BLaER1 treated with 17β-estradiol and CSF1 and Interleukin-3, amounts not matched to agents 10 nM and 100 nM (cell line): ENCODE measurements at regions not wholly inside any gene's neighbourhood (a gene's known extent, or its start where the extent isn't known, plus 50 kb on each side); places are given as distances from the start of the nearest gene placed in this dataset.

ENCODE experiments used
- H3K27ac ChIP-seq, 11 experiments: shearing (Covaris generic); formaldehyde crosslinking; 2 replicates each; pipeline ENCODE4 v1.8.1; 2022
- H3K27me3 ChIP-seq, 11 experiments: shearing (Covaris generic); formaldehyde crosslinking; 2 replicates each; pipeline ENCODE4 v1.8.1; 2022
- H3K36me3 ChIP-seq, 11 experiments: shearing (Covaris generic); formaldehyde crosslinking; 2 replicates each; pipeline ENCODE4 v1.8.1; 2022
- H3K4me1 ChIP-seq, 10 experiments: shearing (Covaris generic); formaldehyde crosslinking; 2 replicates each; pipeline ENCODE4 v1.8.1; 2022
- H3K4me2 ChIP-seq, 11 experiments: shearing (Covaris generic); formaldehyde crosslinking; 2 replicates each; pipeline ENCODE4 v1.8.1; 2022
- H3K4me3 ChIP-seq, 10 experiments: shearing (Covaris generic); formaldehyde crosslinking; 2 replicates each; pipeline ENCODE4 v1.8.1; 2022
- H3K9ac ChIP-seq, 11 experiments: shearing (Covaris generic); formaldehyde crosslinking; 2 replicates each; pipeline ENCODE4 v1.8.1; 2022
- H3K9me3 ChIP-seq, 11 experiments: shearing (Covaris generic); formaldehyde crosslinking; replicated peaks in 1 of 11; 2 replicates each; pipeline ENCODE4 v1.8.1; 2022
- H4K20me1 ChIP-seq, 11 experiments: shearing (Covaris generic); formaldehyde crosslinking; 2 replicates each; pipeline ENCODE4 v1.8.1; 2022
- Cebpa-rat ChIP-seq, 11 experiments: shearing (Covaris generic); IDR thresholded peaks; 2 replicates each; pipeline ENCODE4 v1.8.1; 2022

DNA sequence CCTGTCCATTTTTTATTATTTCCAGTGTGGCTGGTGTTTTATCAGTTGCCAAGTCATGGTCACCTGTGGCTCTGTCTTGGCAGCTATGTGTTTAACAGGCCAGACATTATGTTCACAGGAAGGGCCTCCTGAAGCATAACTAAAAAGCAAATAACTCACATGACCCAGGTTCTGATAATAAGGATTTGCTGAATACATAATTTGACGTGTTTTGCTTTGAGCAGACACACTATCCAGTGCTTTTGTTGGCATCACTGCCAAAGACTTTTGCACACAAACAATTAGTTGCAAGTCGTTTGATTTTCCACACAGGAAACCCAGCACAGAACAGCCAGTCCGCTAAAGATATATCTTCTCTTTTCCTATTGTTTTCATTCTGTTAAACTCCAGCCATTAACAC lies 173.6 kb downstream of the ARL4A start:
- no peaks in the 10 kb centered on the region for H3K9me3 ChIP-seq
- no peak overlapping the region for H3K4me3 ChIP-seq
- no peaks in the 10 kb centered on the region for H4K20me1 ChIP-seq
- H3K27ac ChIP-seq = no peak overlapping the region
- H3K9ac ChIP-seq = no peak overlapping the region
- no peak for TF ChIP-seq Cebpa-rat (IDR thresholded peaks at IDR 0.05)
- H3K27me3 ChIP-seq = no peaks in the 10 kb centered on the region
- no peak overlapping the region for H3K4me2 ChIP-seq
- no peaks in the 10 kb centered on the region for H3K36me3 ChIP-seq
- no peaks in the 10 kb centered on the region for H3K4me1 ChIP-seq

DNA sequence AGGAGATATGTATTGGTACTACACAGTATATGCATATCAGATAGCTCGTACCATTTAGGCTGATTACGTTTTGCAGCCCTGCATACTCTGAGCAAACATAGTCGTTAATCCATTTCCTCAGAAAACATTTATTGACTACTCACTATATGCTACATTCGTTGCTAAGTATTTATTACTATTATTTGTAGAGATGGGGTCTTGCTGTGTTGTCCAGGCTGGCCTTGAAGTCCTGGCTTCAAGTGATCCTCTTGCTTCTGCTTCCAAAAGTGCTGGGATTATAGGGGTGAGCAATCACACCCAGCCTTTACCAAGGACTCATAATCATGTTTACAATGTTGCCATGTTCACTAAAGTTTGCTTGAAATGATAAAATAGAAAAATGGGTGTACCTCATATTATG lies 174.7 kb downstream of the ARL4A start:
- H3K27me3 ChIP-seq = no peaks in the 10 kb centered on the region
- H3K27ac ChIP-seq = no peak overlapping the region
- no peak overlapping the region for H3K4me2 ChIP-seq
- TF ChIP-seq Cebpa-rat (IDR thresholded peaks at IDR 0.05) = no peak
- H3K4me1 ChIP-seq = no peaks in the 10 kb centered on the region
- no peaks in the 10 kb centered on the region for H3K9me3 ChIP-seq
- H4K20me1 ChIP-seq = no peaks in the 10 kb centered on the region
- no peaks in the 10 kb centered on the region for H3K36me3 ChIP-seq
- H3K9ac ChIP-seq = no peak overlapping the region
- no peak overlapping the region for H3K4me3 ChIP-seq

DNA sequence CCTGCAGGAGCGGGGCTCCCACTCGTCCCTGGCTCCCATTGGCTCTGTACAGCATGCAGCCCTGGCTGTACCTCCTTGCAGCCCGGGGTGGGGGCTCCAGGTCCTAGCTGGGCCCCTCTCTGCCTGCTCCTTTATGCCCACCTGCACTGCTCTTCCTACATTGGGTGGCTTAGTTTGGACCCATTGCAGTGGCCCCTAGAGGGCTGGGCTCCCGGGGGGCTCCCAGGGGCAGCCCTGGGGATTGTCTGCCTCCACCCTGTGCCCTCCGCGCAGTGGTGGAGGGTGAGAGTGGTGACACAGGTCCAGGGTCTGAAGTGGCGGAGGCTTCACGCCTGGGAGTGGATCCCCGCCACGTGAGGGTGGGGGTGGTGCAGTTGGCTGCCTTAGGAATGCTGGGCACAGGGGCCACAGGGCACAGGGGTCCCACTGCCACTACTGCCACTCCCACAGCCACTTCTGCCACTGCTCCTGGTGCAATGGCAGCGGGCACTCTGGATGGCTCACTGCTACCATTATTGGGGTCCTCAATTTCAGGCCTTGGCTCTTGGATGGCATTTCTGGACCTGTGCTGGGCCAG lies 177.1 kb downstream of the ARL4A start:
- TF ChIP-seq Cebpa-rat (IDR thresholded peaks at IDR 0.05) = no peak
- Histone ChIP-seq H3K27ac (no peak overlapping the region), H3K27me3 (no peaks in the 10 kb centered on the region), H3K4me1 (no peaks in the 10 kb centered on the region), H4K20me1 (no peaks in the 10 kb centered on the region), H3K4me3 (no peak overlapping the region), H3K9me3 (no peaks in the 10 kb centered on the region), H3K36me3 (no peaks in the 10 kb centered on the region), H3K4me2 (no peak overlapping the region), H3K9ac (no peak overlapping the region)

DNA sequence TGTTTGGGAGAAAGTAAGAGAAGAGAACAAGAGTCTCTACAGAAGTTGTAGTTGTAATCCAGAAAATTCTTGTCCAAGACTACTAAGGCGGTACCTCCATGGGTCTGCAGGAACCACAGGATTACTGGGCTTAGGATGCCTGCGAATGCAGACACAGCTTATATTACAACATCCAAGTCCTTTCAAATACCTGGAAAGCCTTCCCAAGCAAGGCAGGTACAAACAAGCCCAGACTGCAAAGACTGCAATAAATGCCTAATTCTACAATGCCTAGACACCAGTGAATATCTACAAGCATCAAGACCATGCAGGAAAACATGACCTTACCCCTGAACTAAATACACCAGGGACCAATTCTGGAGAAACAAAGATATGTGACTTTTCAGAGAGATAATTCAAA lies 178.2 kb downstream of the ARL4A start:
- Histone ChIP-seq H3K4me2 (no peak overlapping the region), H3K27ac (no peak overlapping the region), H3K4me1 (no peaks in the 10 kb centered on the region), H3K9ac (no peak overlapping the region), H4K20me1 (no peaks in the 10 kb centered on the region), H3K9me3 (no peaks in the 10 kb centered on the region), H3K36me3 (no peaks in the 10 kb centered on the region), H3K4me3 (no peak overlapping the region), H3K27me3 (no peaks in the 10 kb centered on the region)
- no peak for TF ChIP-seq Cebpa-rat (IDR thresholded peaks at IDR 0.05)

DNA sequence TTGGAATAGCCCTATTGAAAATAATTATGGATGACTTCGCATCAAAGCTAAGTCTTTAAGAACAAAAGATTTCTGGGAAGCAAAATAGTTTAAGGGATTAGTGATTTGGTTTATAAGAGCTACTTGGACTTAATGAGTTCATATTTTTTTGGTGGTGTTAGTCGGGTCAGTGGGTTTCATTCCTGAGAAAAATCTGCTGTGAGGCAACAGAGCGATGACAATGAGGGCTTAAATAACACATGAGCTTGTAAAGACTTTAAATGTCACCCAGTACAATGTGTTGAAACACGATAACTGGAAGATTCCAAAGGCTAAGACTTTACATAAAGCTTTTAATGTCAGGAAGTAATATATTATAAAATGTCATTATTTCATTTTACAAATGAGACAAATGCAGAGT lies 178.8 kb downstream of the ARL4A start:
- H3K4me1 ChIP-seq = no peaks in the 10 kb centered on the region
- no peak for TF ChIP-seq Cebpa-rat (IDR thresholded peaks at IDR 0.05)
- no peaks in the 10 kb centered on the region for H4K20me1 ChIP-seq
- H3K27me3 ChIP-seq = no peaks in the 10 kb centered on the region
- H3K27ac ChIP-seq = no peak overlapping the region
- H3K36me3 ChIP-seq = no peaks in the 10 kb centered on the region
- H3K9me3 ChIP-seq = no peaks in the 10 kb centered on the region
- H3K4me3 ChIP-seq = no peak overlapping the region
- no peak overlapping the region for H3K9ac ChIP-seq
- H3K4me2 ChIP-seq = no peak overlapping the region

DNA sequence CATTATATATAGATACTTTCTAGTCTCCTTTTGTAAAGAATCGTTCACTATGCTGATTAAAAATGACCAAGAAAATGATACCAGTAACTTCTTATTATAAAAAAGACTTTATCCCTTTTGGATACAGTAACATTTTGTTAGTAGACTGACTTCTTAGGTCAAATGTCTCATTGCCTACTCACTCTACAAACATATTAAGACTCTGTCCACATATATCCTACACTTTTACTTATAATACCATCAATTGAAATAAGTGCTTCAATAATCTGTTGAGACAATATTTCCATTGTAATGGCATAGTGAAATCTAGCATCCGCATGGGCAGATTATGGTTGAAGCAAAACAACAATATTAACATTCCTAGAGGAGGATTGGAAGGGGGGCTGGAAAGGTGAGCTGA lies 180.6 kb downstream of the ARL4A start:
- Histone ChIP-seq H3K36me3 (no peaks in the 10 kb centered on the region), H4K20me1 (no peaks in the 10 kb centered on the region), H3K9me3 (no peaks in the 10 kb centered on the region), H3K4me2 (no peak overlapping the region), H3K4me1 (no peaks in the 10 kb centered on the region), H3K27me3 (no peaks in the 10 kb centered on the region), H3K9ac (no peak overlapping the region), H3K4me3 (no peak overlapping the region), H3K27ac (no peak overlapping the region)
- no peak for TF ChIP-seq Cebpa-rat (IDR thresholded peaks at IDR 0.05)

DNA sequence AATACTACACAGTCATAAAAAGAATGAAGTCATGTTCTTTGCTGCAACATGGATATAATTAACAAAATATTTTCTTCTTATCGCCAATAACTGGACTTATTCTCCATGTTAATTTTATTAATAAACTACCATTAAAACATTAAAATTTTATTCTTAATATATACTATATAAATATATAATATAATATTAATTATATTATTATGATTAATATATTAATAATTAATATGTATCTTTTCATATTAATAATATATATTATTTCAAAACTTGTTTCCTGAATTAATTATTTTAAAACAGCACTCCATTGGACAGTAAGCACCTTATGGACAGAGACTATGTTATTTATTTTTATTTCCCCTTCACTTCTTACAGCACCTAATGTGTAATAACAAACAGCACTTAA lies 182.8 kb downstream of the ARL4A start:
- no peak overlapping the region for H3K4me3 ChIP-seq
- no peaks in the 10 kb centered on the region for H3K9me3 ChIP-seq
- no peak for TF ChIP-seq Cebpa-rat (IDR thresholded peaks at IDR 0.05)
- H3K36me3 ChIP-seq = no peaks in the 10 kb centered on the region
- H3K4me1 ChIP-seq = no peaks in the 10 kb centered on the region
- H3K27me3 ChIP-seq = no peaks in the 10 kb centered on the region
- H3K4me2 ChIP-seq = no peak overlapping the region
- no peak overlapping the region for H3K27ac ChIP-seq
- H4K20me1 ChIP-seq = no peaks in the 10 kb centered on the region
- no peak overlapping the region for H3K9ac ChIP-seq

DNA sequence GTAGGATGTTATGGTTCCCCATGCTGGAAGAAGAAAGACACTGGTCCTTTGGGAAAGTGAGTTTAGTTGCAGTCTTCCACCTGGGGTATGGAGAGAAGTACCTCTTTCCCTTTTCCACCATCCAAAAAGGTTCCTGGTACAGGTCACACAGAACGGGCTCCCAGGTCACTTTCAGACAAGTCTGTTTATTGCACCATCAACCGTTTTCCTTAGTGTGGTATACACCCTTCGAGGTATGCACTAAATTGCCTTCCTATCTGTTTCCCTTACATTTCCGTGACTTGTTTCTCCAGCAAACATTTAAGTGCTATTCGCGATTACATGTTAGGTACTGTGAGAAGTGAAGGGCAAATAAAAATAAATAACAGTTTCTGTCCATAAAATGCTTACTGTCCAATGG lies 185.1 kb downstream of the ARL4A start:
- H3K4me1 ChIP-seq = no peaks in the 10 kb centered on the region
- no peaks in the 10 kb centered on the region for H3K9me3 ChIP-seq
- H3K4me3 ChIP-seq = no peak overlapping the region
- no peaks in the 10 kb centered on the region for H3K36me3 ChIP-seq
- no peak overlapping the region for H3K4me2 ChIP-seq
- no peak overlapping the region for H3K27ac ChIP-seq
- no peaks in the 10 kb centered on the region for H4K20me1 ChIP-seq
- TF ChIP-seq Cebpa-rat (IDR thresholded peaks at IDR 0.05) = no peak
- H3K27me3 ChIP-seq = no peaks in the 10 kb centered on the region
- H3K9ac ChIP-seq = no peak overlapping the region

DNA sequence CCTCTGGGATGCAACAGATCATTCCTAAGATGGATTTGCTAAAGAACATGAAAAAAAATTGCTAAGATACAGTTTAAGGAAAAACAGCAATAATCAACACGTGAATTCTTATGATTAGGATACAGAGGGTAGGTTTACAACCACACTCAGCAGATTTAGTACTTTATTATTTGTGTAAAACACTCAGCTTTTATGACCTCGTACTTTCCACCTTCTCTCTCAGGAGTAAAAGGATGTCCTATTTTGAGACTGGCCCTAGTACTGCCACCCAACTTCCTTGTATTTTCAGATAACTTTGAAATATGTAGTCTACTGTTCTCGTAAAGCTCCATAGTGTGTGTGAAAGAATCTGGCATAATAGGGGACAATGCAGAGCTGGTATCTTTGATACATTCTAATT lies 186.1 kb downstream of the ARL4A start:
- TF ChIP-seq Cebpa-rat (IDR thresholded peaks at IDR 0.05) = no peak
- no peaks in the 10 kb centered on the region for H4K20me1 ChIP-seq
- no peaks in the 10 kb centered on the region for H3K27me3 ChIP-seq
- H3K9ac ChIP-seq = no peak overlapping the region
- H3K4me1 ChIP-seq = no peaks in the 10 kb centered on the region
- H3K9me3 ChIP-seq = no peaks in the 10 kb centered on the region
- no peaks in the 10 kb centered on the region for H3K36me3 ChIP-seq
- no peak overlapping the region for H3K4me2 ChIP-seq
- H3K4me3 ChIP-seq = no peak overlapping the region
- no peak overlapping the region for H3K27ac ChIP-seq

DNA sequence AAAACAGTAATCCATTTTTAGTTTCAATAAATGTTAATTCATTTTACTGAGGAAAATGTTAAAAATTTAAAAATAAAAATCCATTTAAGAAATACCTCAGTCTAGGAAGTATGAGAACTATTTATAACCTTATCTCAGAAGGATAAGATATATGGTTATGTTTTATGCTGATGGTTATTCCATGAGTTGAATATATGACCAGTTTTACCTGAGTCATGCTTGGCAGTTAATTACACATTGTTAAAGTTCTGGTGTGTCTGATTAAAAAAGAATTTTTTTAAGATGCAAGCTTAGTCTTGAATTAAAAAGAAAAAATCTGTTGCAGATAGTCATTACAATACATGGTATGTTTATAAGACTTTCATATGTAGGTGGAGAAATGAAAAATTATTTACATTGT lies 191.7 kb downstream of the ARL4A start:
- Histone ChIP-seq H3K27ac (no peak overlapping the region), H3K4me1 (no peaks in the 10 kb centered on the region), H3K4me2 (no peak overlapping the region), H3K4me3 (no peak overlapping the region), H3K27me3 (no peaks in the 10 kb centered on the region), H3K9ac (no peak overlapping the region), H3K36me3 (no peaks in the 10 kb centered on the region), H4K20me1 (no peaks in the 10 kb centered on the region; a peak in 1 of 22 replicates), H3K9me3 (no peaks in the 10 kb centered on the region)
- no peak for TF ChIP-seq Cebpa-rat (IDR thresholded peaks at IDR 0.05)

DNA sequence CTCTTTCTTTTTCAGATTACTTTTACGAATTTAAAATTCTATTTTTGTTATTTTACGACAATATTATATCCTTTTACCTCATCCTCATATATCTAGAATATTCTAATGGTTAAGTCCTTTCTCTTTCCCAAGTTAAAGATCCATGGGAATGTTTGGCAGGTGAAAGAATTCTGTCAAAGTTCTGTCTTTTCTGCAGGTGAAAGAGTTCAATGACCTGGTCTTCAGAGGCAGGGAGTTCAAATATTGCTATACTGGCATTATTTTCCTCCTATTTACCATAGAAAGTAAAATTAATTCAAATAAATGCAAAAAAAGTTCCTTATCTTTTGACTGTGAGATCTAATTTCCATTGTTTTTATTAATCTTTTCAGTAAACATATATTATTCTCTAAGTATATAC lies 194.3 kb downstream of the ARL4A start:
- no peaks in the 10 kb centered on the region; a peak in 1 of 22 replicates for H4K20me1 ChIP-seq
- no peaks in the 10 kb centered on the region for H3K4me1 ChIP-seq
- no peak for TF ChIP-seq Cebpa-rat (IDR thresholded peaks at IDR 0.05)
- no peaks in the 10 kb centered on the region for H3K36me3 ChIP-seq
- H3K4me3 ChIP-seq = no peak overlapping the region
- no peak overlapping the region for H3K9ac ChIP-seq
- no peaks in the 10 kb centered on the region for H3K9me3 ChIP-seq
- H3K4me2 ChIP-seq = no peak overlapping the region
- H3K27ac ChIP-seq = no peak overlapping the region
- H3K27me3 ChIP-seq = no peaks in the 10 kb centered on the region
